GM19239 (cell line): ENCODE measurements at regions not wholly inside any gene's neighbourhood (a gene's known extent, or its start where the extent isn't known, plus 50 kb on each side); places are given as distances from the start of the nearest gene placed in this dataset.
"Not testable (repeated sequence)": the region's sequence is repeated elsewhere in the genome, so short reads cannot be mapped to it uniquely, and the experiment has no call there.

Experiments used
- DNase-seq: peaks from one replicate; pipeline ENCODE4 v3.0.0; 2011; ENCODE audit warnings: low spot score; ENCODE audit not compliant: insufficient read length
- FAIRE-seq: peaks from 2 replicates; lab custom pipeline; 2011; peaks lifted over from hg19 to GRCh38; lab: Jason Lieb, UNC

- no peak for FAIRE-seq
- DNase-seq = no peak
Measured at GRCh38 chr7:10472115-10472514, 501.6 kb upstream of the PHF14 start.

GRCh38 chr7:10473569-10473968 is 500.1 kb upstream of the PHF14 start:
- no peak for DNase-seq
- no peak for FAIRE-seq

DNA sequence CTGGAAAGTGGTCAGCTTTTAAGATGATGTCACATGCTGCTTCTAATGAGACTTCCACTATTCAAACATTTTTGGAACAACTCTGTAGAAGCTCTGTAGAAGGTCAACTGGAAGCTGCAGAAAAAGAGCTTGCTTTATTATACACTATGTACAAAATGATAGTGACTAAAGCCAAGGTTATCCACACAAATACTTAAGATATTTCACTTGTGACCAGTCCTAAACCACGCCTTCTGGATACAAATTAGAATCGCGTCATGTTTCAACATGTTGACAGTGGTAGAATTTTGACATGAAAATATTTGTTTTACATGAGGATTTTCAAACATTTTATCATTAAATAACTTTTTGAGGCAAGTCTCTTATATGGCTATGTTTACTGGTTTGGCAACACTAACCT is 499.6 kb upstream of the PHF14 start:
- FAIRE-seq (no peak), DNase-seq (no peak)

- DNase-seq (no peak), FAIRE-seq (no peak)
Measured at GRCh38 chr7:10475940-10476641, 497.6 kb upstream of the PHF14 start.

GRCh38 chr7:10476642-10477041 is 497.0 kb upstream of the PHF14 start:
- FAIRE-seq (no peak), DNase-seq (no peak)

- FAIRE-seq (no peak), DNase-seq (no peak)
Measured at GRCh38 chr7:10483671-10484070, 490.0 kb upstream of the PHF14 start.

GRCh38 chr7:10484767-10485166 is 488.9 kb upstream of the PHF14 start:
- DNase-seq = no peak
- FAIRE-seq = no peak

- DNase-seq, FAIRE-seq: not testable (repeated sequence)
Measured at GRCh38 chr7:10501206-10501884, 472.3 kb upstream of the PHF14 start.

DNA sequence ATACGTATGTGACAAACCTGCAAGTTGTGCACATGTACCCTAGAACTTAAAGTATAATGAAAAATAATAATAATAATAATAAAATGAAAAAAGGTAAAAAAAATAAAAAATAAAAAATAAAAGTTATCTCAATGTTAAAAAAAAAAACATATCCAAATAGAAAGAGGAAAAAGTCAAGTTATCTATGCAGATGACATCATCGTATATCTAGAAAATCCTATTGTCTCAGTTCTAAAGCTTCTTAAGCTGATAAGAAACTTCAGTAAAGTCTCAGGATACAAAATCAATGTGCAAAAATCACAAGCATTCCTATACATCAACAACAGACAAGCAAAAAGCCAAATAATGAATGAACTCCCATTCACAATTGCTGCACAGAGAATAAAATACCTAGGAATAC is 466.6 kb upstream of the PHF14 start:
- DNase-seq (no peak), FAIRE-seq (no peak)

- FAIRE-seq (no peak), DNase-seq (no peak)
Measured at GRCh38 chr7:10521306-10521705, 452.4 kb upstream of the PHF14 start.

GRCh38 chr7:10533429-10533828 is 440.2 kb upstream of the PHF14 start:
- not testable (repeated sequence) for DNase-seq, FAIRE-seq

DNA sequence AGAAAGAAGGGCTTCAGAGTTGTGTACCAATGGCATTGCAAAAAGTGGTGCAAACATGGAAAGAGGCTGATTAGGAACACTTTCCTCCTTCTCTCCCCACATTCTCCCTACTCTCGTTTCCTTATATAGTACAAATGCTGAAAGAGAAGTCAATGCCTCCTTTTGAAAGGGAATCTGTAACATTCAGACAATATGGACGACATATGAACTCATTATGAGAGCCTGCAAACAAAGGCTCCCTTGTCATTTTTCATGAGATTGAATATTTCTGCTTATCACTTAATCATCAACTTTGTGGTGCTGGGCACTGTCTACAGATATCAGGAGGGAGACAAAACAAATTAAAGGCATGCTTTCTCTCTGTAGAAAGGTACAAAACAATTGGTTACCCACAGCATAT is 437.1 kb upstream of the PHF14 start:
- FAIRE-seq = no peak
- no peak for DNase-seq

DNA sequence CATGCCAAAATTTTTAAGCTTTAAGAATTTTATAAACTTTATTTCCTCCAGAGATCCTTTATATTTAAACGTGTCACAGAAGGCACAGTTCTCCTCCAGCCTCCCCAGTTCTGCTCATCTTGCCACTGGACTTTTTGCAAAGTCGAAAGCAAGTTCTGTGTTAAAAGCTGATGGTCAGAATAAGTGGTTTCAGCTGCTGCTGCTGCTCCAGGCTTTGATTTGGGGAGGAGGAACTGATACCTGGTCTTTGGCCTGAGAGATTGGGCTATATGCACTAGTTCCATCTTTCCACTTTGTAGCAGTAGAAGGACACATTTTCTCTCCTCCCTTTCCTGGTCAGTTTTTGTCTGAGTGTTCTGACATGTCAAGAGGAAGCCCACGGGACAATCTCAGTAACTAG is 435.9 kb upstream of the PHF14 start:
- DNase-seq (no peak), FAIRE-seq (no peak)

GRCh38 chr7:10557375-10557774 is 416.3 kb upstream of the PHF14 start:
- no peak for FAIRE-seq
- no peak for DNase-seq

- FAIRE-seq = no peak
- no peak for DNase-seq
Measured at GRCh38 chr7:10560497-10560896, 413.2 kb upstream of the PHF14 start.

DNA sequence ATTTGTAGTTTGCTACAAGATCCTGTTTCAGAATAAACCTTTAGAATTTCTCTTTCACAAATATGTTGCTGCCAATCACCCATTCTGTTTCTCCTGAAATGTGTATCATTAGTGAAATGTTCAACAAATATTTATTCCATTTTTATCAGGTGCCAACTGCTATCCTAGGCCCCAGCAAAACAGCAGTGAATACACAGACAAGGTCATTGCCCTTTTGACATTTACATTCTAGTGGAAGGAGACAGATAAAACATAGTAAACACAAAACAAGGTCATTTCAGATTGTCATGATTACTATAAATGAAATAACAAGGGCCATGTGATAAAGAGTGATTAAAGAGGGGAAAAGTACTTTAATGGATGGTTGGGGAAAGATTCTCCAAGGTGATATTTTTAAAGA is 404.8 kb upstream of the PHF14 start:
- no peak for DNase-seq
- no peak for FAIRE-seq

- no peak for FAIRE-seq
- DNase-seq = no peak
Measured at GRCh38 chr7:10571759-10572158, 401.9 kb upstream of the PHF14 start.

DNA sequence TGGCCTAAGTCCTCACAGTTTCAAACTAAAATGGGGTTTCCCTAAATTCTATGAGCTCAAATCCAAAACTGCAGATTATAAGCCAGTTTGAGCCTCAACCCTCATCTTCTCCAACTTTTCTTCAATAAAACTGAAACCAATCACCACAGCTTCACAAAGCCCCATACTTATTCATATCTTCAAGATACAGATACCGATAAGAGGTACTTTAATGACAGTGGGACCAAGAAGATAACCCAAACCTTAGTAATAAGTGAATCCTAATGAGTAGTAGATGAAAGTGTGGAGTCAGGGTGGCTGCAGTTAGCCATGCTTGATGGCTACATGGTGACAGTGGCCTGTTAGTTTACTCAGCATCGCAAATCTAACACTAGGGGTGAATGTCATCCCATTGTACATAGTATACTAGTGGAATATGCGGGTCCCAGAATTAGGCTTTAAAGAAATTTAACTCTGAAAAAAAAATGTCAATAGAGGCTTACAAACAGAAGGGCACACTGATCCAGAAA is 395.8 kb upstream of the PHF14 start:
- no peak for DNase-seq
- no peak for FAIRE-seq

DNA sequence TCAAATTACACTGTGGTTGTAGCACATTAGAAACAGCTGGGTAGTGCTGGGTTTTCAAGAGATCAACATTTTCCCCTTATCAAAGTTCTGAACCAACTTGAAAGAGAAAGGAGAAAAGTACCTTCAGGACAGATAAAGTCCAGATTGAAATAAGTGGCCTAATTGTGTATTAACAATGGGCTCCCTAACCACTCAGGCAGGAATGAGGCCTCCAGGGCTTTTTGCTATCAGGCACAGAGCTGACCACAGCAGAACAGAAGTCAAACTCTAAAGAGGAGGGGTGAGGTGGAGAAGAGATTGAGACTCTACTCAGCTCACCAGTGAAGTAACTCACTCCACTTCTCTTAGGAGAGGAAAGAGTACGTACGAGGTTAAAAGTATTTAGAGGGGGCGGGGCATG is 394.1 kb upstream of the PHF14 start:
- FAIRE-seq = no peak
- DNase-seq = no peak

GRCh38 chr7:10584886-10585285 is 388.8 kb upstream of the PHF14 start:
- no peak for DNase-seq
- FAIRE-seq = no peak

GRCh38 chr7:10588084-10588483 is 385.6 kb upstream of the PHF14 start:
- FAIRE-seq (no peak), DNase-seq (no peak)

DNA sequence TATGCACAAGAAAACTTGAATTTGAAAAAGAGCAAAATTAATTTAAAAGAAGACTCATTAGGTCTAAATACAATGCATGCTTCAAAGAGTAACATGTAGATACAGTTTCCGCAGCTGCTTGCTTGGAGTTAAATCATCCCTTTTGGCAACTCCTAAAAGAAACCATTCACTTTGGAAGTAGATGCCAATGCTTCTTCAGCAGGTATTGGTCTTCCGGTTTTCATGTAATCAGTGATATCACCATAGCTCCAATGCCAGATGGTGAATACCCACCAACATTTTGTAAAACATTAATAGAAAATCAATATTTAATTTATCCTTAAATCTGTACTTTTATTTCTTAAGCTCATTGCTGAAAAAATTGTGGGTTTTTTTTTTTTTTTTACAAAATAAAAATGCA is 381.1 kb upstream of the PHF14 start:
- DNase-seq = no peak
- no peak for FAIRE-seq
